WERI-Rb-1 (cell line): ENCODE measurements at regions not wholly inside any gene's neighbourhood (a gene's known extent, or its start where the extent isn't known, plus 50 kb on each side); places are given as distances from the start of the nearest gene placed in this dataset.
"Not testable (repeated sequence)": the region's sequence is repeated elsewhere in the genome, so short reads cannot be mapped to it uniquely, and the experiment has no call there.

ENCODE experiments used
- DNase-seq: peaks from one replicate; pipeline ENCODE4 v3.0.0-alpha.2; 2020
- H3K27ac ChIP-seq: fragments of 250-450 bp; sonication (Bioruptor Pico); 2 replicates; pipeline ENCODE4 v1.5.1; 2020; ENCODE audit warnings: mild to moderate bottlenecking, moderate library complexity
- H3K27me3 ChIP-seq: fragments of 250-450 bp; sonication (Bioruptor Pico); 2 replicates; pipeline ENCODE4 v1.5.1; 2021; ENCODE audit warnings: mild to moderate bottlenecking, low read depth, moderate library complexity; ENCODE audit not compliant: insufficient read depth, severe bottlenecking
- H3K36me3 ChIP-seq: fragments of 250-450 bp; sonication (Bioruptor Pico); 2 replicates; pipeline ENCODE4 v1.5.1; 2020; ENCODE audit warnings: mild to moderate bottlenecking, moderate library complexity
- H3K4me3 ChIP-seq: 2 replicates; pipeline ENCODE4 v1.5.1; 2011; ENCODE audit warnings: low read depth, mild to moderate bottlenecking, control low read depth, low read length
- H3K9me3 ChIP-seq: fragments of 250-450 bp; sonication (Bioruptor Pico); 2 replicates; pipeline ENCODE4 v1.5.1; 2021; ENCODE audit warnings: mild to moderate bottlenecking, moderate library complexity; ENCODE audit not compliant: severe bottlenecking

- not testable (repeated sequence) for H3K4me3 ChIP-seq, DNase-seq, H3K27ac ChIP-seq
Observed at GRCh38 chr16:46390660-46391462, 230.3 kb downstream of the SHCBP1 start.

GRCh38 chr16:46389561-46390041 is 231.6 kb downstream of the SHCBP1 start:
- H3K36me3 ChIP-seq, H3K27ac ChIP-seq, H3K27me3 ChIP-seq, H3K4me3 ChIP-seq, H3K9me3 ChIP-seq: not testable (repeated sequence)
- peak; percentile 49 for DNase-seq

More at GRCh38 chr16:46390660-46391462, 230.3 kb downstream of the SHCBP1 start:
- H3K36me3 ChIP-seq, H3K9me3 ChIP-seq, H3K27me3 ChIP-seq: not testable (repeated sequence)

- H3K27ac ChIP-seq, DNase-seq, H3K36me3 ChIP-seq, H3K27me3 ChIP-seq, H3K9me3 ChIP-seq, H3K4me3 ChIP-seq: not testable (repeated sequence)
Observed at GRCh38 chr16:46388939-46389491, 232.2 kb downstream of the SHCBP1 start.

GRCh38 chr16:46388354-46388753 is 232.8 kb downstream of the SHCBP1 start:
- H3K27me3 ChIP-seq, H3K9me3 ChIP-seq, H3K36me3 ChIP-seq, H3K4me3 ChIP-seq, H3K27ac ChIP-seq, DNase-seq: not testable (repeated sequence)

GRCh38 chr16:46387720-46388119 is 233.5 kb downstream of the SHCBP1 start:
- not testable (repeated sequence) for H3K9me3 ChIP-seq, H3K27me3 ChIP-seq, H3K36me3 ChIP-seq, H3K4me3 ChIP-seq, H3K27ac ChIP-seq
- peak; percentile 18 for DNase-seq

GRCh38 chr16:46386805-46387620 is 234.2 kb downstream of the SHCBP1 start:
- H3K27ac ChIP-seq, H3K27me3 ChIP-seq, DNase-seq, H3K4me3 ChIP-seq, H3K36me3 ChIP-seq, H3K9me3 ChIP-seq: not testable (repeated sequence)

- not testable (repeated sequence) for H3K9me3 ChIP-seq, DNase-seq, H3K27me3 ChIP-seq, H3K4me3 ChIP-seq, H3K27ac ChIP-seq, H3K36me3 ChIP-seq
Observed at GRCh38 chr16:46386110-46386771, 234.9 kb downstream of the SHCBP1 start.

GRCh38 chr16:46384285-46385061 is 236.7 kb downstream of the SHCBP1 start:
- DNase-seq, H3K27me3 ChIP-seq, H3K27ac ChIP-seq, H3K4me3 ChIP-seq, H3K36me3 ChIP-seq, H3K9me3 ChIP-seq: not testable (repeated sequence)

GRCh38 chr16:46383581-46383980 is 237.6 kb downstream of the SHCBP1 start:
- not testable (repeated sequence) for H3K9me3 ChIP-seq, H3K36me3 ChIP-seq, H3K27ac ChIP-seq, H3K27me3 ChIP-seq, DNase-seq, H3K4me3 ChIP-seq

GRCh38 chr16:46382791-46383541 is 238.2 kb downstream of the SHCBP1 start:
- H3K36me3 ChIP-seq, H3K4me3 ChIP-seq, H3K27ac ChIP-seq, H3K27me3 ChIP-seq, H3K9me3 ChIP-seq, DNase-seq: not testable (repeated sequence)

GRCh38 chr16:46382079-46382478 is 239.1 kb downstream of the SHCBP1 start:
- H3K27me3 ChIP-seq, H3K4me3 ChIP-seq, H3K36me3 ChIP-seq, H3K9me3 ChIP-seq, DNase-seq, H3K27ac ChIP-seq: not testable (repeated sequence)

GRCh38 chr16:46381344-46381743 is 239.8 kb downstream of the SHCBP1 start:
- H3K9me3 ChIP-seq, H3K4me3 ChIP-seq, DNase-seq, H3K27me3 ChIP-seq, H3K36me3 ChIP-seq, H3K27ac ChIP-seq: not testable (repeated sequence)
